ENCODE measurements at regions not wholly inside any gene's neighbourhood (a gene's known extent, or its start where the extent isn't known, plus 50 kb on each side); places are given as distances from the start of the nearest gene placed in this dataset.

GRCh38 chr4:158446106-158446505 lies 75.6 kb upstream of the RXFP1 start:
- no peak overlapping the region for H3T11ph ChIP-seq (ENCODE audit: low read length)
- Mint-ChIP-seq H3K27me3 (ENCODE audit: low read depth) (no peaks in the 10 kb centered on the region; the same call in 1 of the 2 replicates), H3K27ac (no peak overlapping the region), H3K4me3 (no peak overlapping the region), H3K9me3 (no peaks in the 10 kb centered on the region), H3K36me3 (ENCODE audit: insufficient read depth in 1 of 3, low read depth in 3 of 3) (no peaks in the 10 kb centered on the region), H3K4me1 (no peaks in the 10 kb centered on the region)
- no peak overlapping the region for H2AFZ ChIP-seq (ENCODE audit: low read length)
- no peak overlapping the region for H4K91ac ChIP-seq (ENCODE audit: insufficient read length, low read depth, low read length)
- no peak overlapping the region for H2BK20ac ChIP-seq (ENCODE audit: low read depth, low read length, poor library complexity, severe bottlenecking)
- H2AK5ac ChIP-seq (ENCODE audit: insufficient read length, low read length) = no peak overlapping the region
- no peaks in the 10 kb centered on the region for H3K27me3 ChIP-seq (ENCODE audit: insufficient read depth, low read length)
- H2BK5ac ChIP-seq (ENCODE audit: insufficient read length, low read length) = no peak overlapping the region
- H3K18ac ChIP-seq (ENCODE audit: insufficient read length, low read depth, low read length) = no peak overlapping the region
- no peak overlapping the region for H3K56ac ChIP-seq (ENCODE audit: insufficient read length, low read depth, low read length)
- H3K23ac ChIP-seq (ENCODE audit: insufficient read length, low read depth, low read length) = no peak overlapping the region
- no peaks in the 10 kb centered on the region for H3K79me1 ChIP-seq (ENCODE audit: insufficient read depth, low read depth, low read length, poor library complexity, severe bottlenecking)
- TF ChIP-seq, protein P1, sequence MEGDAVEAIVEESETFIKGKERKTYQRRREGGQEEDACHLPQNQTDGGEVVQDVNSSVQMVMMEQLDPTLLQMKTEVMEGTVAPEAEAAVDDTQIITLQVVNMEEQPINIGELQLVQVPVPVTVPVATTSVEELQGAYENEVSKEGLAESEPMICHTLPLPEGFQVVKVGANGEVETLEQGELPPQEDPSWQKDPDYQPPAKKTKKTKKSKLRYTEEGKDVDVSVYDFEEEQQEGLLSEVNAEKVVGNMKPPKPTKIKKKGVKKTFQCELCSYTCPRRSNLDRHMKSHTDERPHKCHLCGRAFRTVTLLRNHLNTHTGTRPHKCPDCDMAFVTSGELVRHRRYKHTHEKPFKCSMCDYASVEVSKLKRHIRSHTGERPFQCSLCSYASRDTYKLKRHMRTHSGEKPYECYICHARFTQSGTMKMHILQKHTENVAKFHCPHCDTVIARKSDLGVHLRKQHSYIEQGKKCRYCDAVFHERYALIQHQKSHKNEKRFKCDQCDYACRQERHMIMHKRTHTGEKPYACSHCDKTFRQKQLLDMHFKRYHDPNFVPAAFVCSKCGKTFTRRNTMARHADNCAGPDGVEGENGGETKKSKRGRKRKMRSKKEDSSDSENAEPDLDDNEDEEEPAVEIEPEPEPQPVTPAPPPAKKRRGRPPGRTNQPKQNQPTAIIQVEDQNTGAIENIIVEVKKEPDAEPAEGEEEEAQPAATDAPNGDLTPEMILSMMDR (conservative IDR thresholded peaks at IDR 0.05) = no peak
- H2BK15ac ChIP-seq (ENCODE audit: low read depth, low read length) = no peak overlapping the region
- WGBS (ENCODE audit: extremely low coverage, insufficient read length, low lambda C conversion rate) = no CpG with 5 or more reads among the region's 2 CpGs
- no peak overlapping the region for H3K4me2 ChIP-seq (ENCODE audit: insufficient read depth, insufficient read length, low read length)
- no peak overlapping the region for H4K8ac ChIP-seq (replicated peaks; ENCODE audit: insufficient read length, low read depth, low read length)
- no peak overlapping the region for H4K5ac ChIP-seq (ENCODE audit: insufficient read length, low read depth, low read length)
- no peak overlapping the region for H2BK12ac ChIP-seq (ENCODE audit: insufficient read length, low read depth, low read length)
- H3K14ac ChIP-seq (ENCODE audit: insufficient read depth, low read length) = no peak overlapping the region
- H3K79me2 ChIP-seq (ENCODE audit: insufficient read depth, low read length) = no peaks in the 10 kb centered on the region
- H2BK120ac ChIP-seq (ENCODE audit: low read depth, low read length, poor library complexity, severe bottlenecking) = no peak overlapping the region
- no peak overlapping the region for H3K9ac ChIP-seq (ENCODE audit: extremely low read depth, insufficient read length, low read length)
- H3K4ac ChIP-seq (ENCODE audit: low read depth, low read length) = no peak overlapping the region
- no peak for DNase-seq
- H3K27ac ChIP-seq (ENCODE audit: insufficient read length, low read depth, low read length) = no peak overlapping the region
- H3K9me3 ChIP-seq (ENCODE audit: control insufficient read depth, low read depth, low read length) = no peaks in the 10 kb centered on the region
- H3K4me1 ChIP-seq (ENCODE audit: insufficient read depth, low read length) = no peaks in the 10 kb centered on the region
- H3K23me2 ChIP-seq (ENCODE audit: insufficient read length, low read depth, low read length, poor library complexity, severe bottlenecking) = no peaks in the 10 kb centered on the region
- no peaks in the 10 kb centered on the region for H4K20me1 ChIP-seq (ENCODE audit: control insufficient read depth, insufficient read depth, insufficient read length)

Data from H9 (cell line).